Stimulated activated effector memory CD8-positive, alpha-beta T cell treated with anti-CD3 and anti-CD28 coated beads, Interleukin-12 subunit alpha, Interleukin-12 subunit beta, amount 100 ng/mL, for 72 hours (primary cell): ENCODE measurements at regions not wholly inside any gene's neighbourhood (a gene's known extent, or its start where the extent isn't known, plus 50 kb on each side); places are given as distances from the start of the nearest gene placed in this dataset.

Experiments used
- ATAC-seq: fragments of 150-1000 bp; cut with Tn5 transposase; 2 replicates; pipeline ENCODE4 v1.10.0; 2021
- DNase-seq, 2 donors: peaks; one replicate each; pipeline ENCODE4 v3.0.0; 2021 to 2022; ENCODE audit warnings: low spot score in 2 of 2
- H3K27ac Mint-ChIP-seq: one replicate; pipeline ENCODE4 v1.8.0; 2022; ENCODE audit warnings: mild to moderate bottlenecking, mixed read lengths
- H3K36me3 Mint-ChIP-seq: one replicate; pipeline ENCODE4 v1.8.0; 2022; ENCODE audit warnings: mild to moderate bottlenecking, mixed read lengths
- H3K4me1 Mint-ChIP-seq: one replicate; pipeline ENCODE4 v1.8.0; 2022; ENCODE audit warnings: mixed read lengths
- H3K4me3 Mint-ChIP-seq: one replicate; pipeline ENCODE4 v1.8.0; 2022; ENCODE audit warnings: mild to moderate bottlenecking, mixed read lengths
- H3K9me3 Mint-ChIP-seq: one replicate; pipeline ENCODE4 v1.8.0; 2022; ENCODE audit warnings: mixed read lengths

DNA sequence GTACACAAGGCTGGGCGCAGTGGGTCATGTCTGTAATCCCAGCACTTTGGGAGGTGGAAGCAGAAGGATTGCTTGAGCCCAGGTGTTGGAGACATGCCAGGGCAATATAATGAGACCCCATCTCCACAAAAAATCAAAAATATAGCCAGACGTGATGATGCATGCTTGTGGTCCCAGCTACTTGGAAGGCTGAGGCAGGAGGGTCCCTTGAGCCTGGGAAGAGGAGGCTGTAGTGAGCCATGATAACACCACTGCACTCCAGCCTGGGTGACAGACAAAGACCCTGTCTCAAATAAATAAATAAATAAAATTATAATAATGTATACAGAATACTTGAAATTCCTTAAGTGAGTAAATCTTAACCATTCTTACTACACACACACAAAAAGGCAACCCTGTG, 127.7 kb downstream of the SPRY2 start:
- Mint-ChIP-seq H3K9me3 (no peaks in the 10 kb centered on the region), H3K36me3 (no peaks in the 10 kb centered on the region), H3K4me1 (no peaks in the 10 kb centered on the region), H3K27ac (no peak overlapping the region), H3K4me3 (no peak overlapping the region)
- DNase-seq (no peak), ATAC-seq (no peak)

GRCh38 chr13:80211566-80211965, 129.4 kb downstream of the SPRY2 start:
- H3K27ac Mint-ChIP-seq: no peak overlapping the region
- H3K4me1 Mint-ChIP-seq: no peaks in the 10 kb centered on the region
- no peak for DNase-seq
- H3K4me3 Mint-ChIP-seq: no peak overlapping the region
- ATAC-seq: no peak
- no peaks in the 10 kb centered on the region for H3K9me3 Mint-ChIP-seq
- H3K36me3 Mint-ChIP-seq: no peaks in the 10 kb centered on the region

DNA sequence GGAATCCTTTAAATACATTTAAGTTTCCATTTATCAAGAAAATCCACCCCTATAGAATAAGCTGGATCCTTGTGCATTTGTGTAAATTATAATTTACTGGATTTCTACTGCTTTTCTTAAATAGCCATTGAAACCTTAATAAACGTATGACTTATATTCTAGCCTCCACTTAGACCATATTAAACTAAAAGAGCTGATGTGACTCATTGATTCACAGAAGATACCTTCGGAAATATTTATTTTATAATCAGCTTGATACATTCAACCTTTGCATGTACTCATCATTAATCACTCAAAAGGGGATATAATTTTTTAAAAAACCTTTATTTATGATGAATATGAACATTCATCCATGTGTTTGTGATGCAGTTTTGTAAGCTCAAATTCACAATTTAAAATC, 136.3 kb downstream of the SPRY2 start:
- Mint-ChIP-seq H3K27ac (no peak overlapping the region), H3K9me3 (peaks cover 4% of the 10 kb centered on the region), H3K4me1 (no peaks in the 10 kb centered on the region), H3K36me3 (no peaks in the 10 kb centered on the region), H3K4me3 (no peak overlapping the region)
- ATAC-seq (no peak), DNase-seq (no peak)

DNA sequence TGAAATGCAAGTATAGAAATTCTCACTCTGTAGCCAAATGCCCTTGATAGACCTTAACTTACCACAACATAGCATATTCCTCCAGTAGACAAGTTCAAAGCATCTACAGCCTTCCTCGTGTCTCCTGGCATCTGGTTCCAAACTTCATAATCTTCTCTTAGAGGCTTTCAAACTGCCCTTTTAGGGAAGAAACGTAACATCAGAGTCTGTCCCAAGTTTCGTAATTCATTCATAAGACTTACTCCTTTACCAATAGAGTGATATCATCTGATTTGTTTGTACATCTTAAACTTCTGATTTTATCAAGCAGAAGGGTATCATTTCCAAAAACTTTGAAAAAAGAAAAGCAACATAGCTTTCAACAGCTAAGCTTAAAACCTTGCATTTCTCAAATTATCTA, 137.4 kb downstream of the SPRY2 start:
- no peaks in the 10 kb centered on the region for H3K4me1 Mint-ChIP-seq
- DNase-seq (no peak), ATAC-seq (no peak)
- H3K27ac Mint-ChIP-seq: no peak overlapping the region
- no peak overlapping the region for H3K4me3 Mint-ChIP-seq
- peaks cover 4% of the 10 kb centered on the region for H3K9me3 Mint-ChIP-seq
- no peaks in the 10 kb centered on the region for H3K36me3 Mint-ChIP-seq

- ATAC-seq: no peak
- Mint-ChIP-seq H3K27ac (no peak overlapping the region), H3K4me3 (no peak overlapping the region), H3K9me3 (peaks cover 4% of the 10 kb centered on the region), H3K36me3 (no peaks in the 10 kb centered on the region), H3K4me1 (no peaks in the 10 kb centered on the region)
- no peak for DNase-seq
Observed at GRCh38 chr13:80201694-80202468, 139.0 kb downstream of the SPRY2 start.

- H3K27ac Mint-ChIP-seq: no peak overlapping the region
- ATAC-seq (no peak), DNase-seq (no peak)
- H3K9me3 Mint-ChIP-seq: peaks cover 6% of the 10 kb centered on the region
- H3K4me1 Mint-ChIP-seq: no peaks in the 10 kb centered on the region
- H3K36me3 Mint-ChIP-seq: no peaks in the 10 kb centered on the region
- H3K4me3 Mint-ChIP-seq: no peak overlapping the region
Observed at GRCh38 chr13:80199585-80200292, 141.2 kb downstream of the SPRY2 start.

GRCh38 chr13:80199067-80199466, 141.9 kb downstream of the SPRY2 start:
- no peaks in the 10 kb centered on the region for H3K36me3 Mint-ChIP-seq
- H3K27ac Mint-ChIP-seq: no peak overlapping the region
- DNase-seq (no peak), ATAC-seq (no peak)
- H3K4me1 Mint-ChIP-seq: no peaks in the 10 kb centered on the region
- H3K9me3 Mint-ChIP-seq: peaks cover 6% of the 10 kb centered on the region
- no peak overlapping the region for H3K4me3 Mint-ChIP-seq

DNA sequence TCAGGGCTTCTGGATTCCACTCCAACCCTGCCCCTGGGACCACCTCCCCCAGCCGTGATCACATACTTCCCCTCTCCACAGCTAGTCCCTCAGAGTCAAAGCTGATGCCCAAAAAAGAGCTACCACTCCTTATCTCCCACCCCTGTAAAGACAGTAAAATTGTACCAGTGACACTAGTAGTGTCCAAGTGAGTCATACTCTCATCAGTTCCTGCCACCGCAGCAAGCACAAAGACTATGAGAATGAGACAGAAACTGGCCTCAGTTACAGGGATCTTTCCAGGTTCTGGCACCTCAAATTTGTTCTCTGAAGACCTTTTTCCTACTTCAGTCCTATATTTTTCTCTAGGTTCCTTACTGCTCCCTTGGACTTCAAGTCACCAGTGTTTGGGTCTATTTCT, 144.2 kb downstream of the SPRY2 start:
- no peaks in the 10 kb centered on the region for H3K36me3 Mint-ChIP-seq
- ATAC-seq: no peak

DNA sequence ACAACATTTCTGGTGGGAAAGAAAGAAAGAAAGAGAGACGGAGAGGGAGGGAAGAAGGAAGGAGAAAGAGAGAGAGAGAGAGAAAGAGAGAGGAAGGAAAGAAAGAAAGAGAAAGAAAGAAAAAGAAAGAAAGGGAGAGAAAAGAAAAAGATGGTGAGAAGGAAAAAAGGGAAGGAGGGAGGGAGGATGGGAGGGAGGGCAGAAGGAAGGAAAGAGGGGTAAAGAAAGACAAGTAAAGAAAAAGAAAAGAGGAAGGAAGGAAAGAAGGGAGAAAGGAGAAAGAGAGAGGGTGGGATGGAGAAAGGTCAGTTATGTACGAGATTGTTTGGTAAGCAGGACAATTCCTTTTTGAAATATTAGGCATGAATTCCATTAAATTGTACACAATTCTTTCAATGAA, 145.3 kb downstream of the SPRY2 start:
- Mint-ChIP-seq H3K36me3 (no peaks in the 10 kb centered on the region), H3K27ac (no peak overlapping the region), H3K9me3 (peaks cover 3% of the 10 kb centered on the region), H3K4me1 (no peaks in the 10 kb centered on the region), H3K4me3 (no peak overlapping the region)
- no peak for DNase-seq
- no peak for ATAC-seq

More for the DNA sequence above, 144.2 kb downstream of the SPRY2 start:
- Mint-ChIP-seq H3K27ac (no peak overlapping the region), H3K4me1 (no peaks in the 10 kb centered on the region), H3K9me3 (peaks cover 3% of the 10 kb centered on the region), H3K4me3 (no peak overlapping the region)
- DNase-seq: no peak

- Mint-ChIP-seq H3K9me3 (no peaks in the 10 kb centered on the region), H3K4me1 (no peaks in the 10 kb centered on the region), H3K4me3 (no peak overlapping the region), H3K27ac (no peak overlapping the region), H3K36me3 (no peaks in the 10 kb centered on the region)
- ATAC-seq (no peak), DNase-seq (no peak)
Observed at GRCh38 chr13:80189889-80190597, 150.9 kb downstream of the SPRY2 start.

DNA sequence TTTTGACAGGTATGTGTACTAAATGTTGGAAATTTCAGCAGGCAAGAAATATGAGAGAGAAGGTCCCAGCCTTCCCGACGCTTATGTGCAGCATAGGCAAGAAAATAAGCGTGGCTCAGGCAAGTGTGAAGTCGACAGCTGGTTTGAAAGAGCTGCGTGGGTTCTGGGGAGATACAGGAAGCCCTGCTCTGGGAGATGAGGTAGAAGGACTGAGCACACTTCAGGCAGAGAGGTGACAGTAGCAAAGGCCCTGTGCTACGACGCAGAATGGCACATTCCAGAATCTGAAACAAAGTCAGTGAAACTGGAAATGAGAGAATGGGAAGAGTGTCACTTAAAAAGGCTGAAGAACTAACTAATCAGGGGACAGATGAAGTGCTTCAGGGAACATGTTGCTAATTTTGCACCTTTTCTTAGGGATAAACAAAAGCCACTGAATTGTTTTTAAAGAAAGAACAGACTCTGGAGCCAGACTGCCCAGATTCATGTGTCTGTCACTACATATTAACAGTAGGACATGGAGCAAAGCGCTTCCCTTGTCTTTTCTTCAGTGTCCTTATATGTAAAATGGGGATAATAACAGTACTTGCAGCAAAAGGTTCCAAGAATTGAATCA, 160.1 kb downstream of the SPRY2 start:
- Mint-ChIP-seq H3K9me3 (peaks cover 3% of the 10 kb centered on the region), H3K4me3 (no peak overlapping the region), H3K4me1 (no peaks in the 10 kb centered on the region), H3K27ac (no peak overlapping the region), H3K36me3 (no peaks in the 10 kb centered on the region)
- DNase-seq (no peak), ATAC-seq (no peak)

GRCh38 chr13:80177327-80177726, 163.6 kb downstream of the SPRY2 start:
- Mint-ChIP-seq H3K4me1 (no peaks in the 10 kb centered on the region), H3K27ac (no peak overlapping the region), H3K36me3 (no peaks in the 10 kb centered on the region), H3K9me3 (no peaks in the 10 kb centered on the region), H3K4me3 (no peak overlapping the region)
- DNase-seq (no peak), ATAC-seq (no peak)

GRCh38 chr13:80173224-80173623, 167.7 kb downstream of the SPRY2 start:
- no peak overlapping the region for H3K27ac Mint-ChIP-seq
- no peaks in the 10 kb centered on the region for H3K9me3 Mint-ChIP-seq
- no peak overlapping the region for H3K4me3 Mint-ChIP-seq
- ATAC-seq (no peak), DNase-seq (no peak)
- no peaks in the 10 kb centered on the region for H3K36me3 Mint-ChIP-seq
- H3K4me1 Mint-ChIP-seq: no peaks in the 10 kb centered on the region

DNA sequence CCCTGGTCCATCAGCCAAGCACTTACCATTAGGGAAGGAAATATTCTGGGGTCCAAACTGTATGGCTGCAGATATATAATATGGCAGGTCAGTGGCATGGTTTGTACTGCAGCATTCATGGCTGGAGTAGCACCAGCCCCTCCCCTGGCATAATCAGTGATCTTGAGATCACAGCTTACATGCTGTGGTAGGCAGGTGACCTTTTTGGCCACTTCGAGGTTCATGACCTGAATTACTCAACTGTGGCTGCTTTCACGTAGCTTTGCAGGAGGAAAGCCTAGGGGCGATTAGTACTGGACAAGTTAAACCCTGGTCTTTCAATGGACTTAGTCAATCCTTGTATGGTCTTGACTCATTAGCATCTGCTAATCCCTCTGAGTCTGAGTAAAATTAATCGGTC, 169.8 kb downstream of the SPRY2 start:
- Mint-ChIP-seq H3K4me3 (no peak overlapping the region), H3K4me1 (no peaks in the 10 kb centered on the region), H3K36me3 (no peaks in the 10 kb centered on the region), H3K27ac (no peak overlapping the region), H3K9me3 (peaks cover 3% of the 10 kb centered on the region)
- no peak for ATAC-seq
- DNase-seq: no peak

- no peaks in the 10 kb centered on the region for H3K36me3 Mint-ChIP-seq
- ATAC-seq (no peak), DNase-seq (no peak)
- peaks cover 7% of the 10 kb centered on the region for H3K9me3 Mint-ChIP-seq
- H3K27ac Mint-ChIP-seq: no peak overlapping the region
- no peaks in the 10 kb centered on the region for H3K4me1 Mint-ChIP-seq
- H3K4me3 Mint-ChIP-seq: no peak overlapping the region
Observed at GRCh38 chr13:80168089-80168850, 172.7 kb downstream of the SPRY2 start.
